ENCODE measurements at regions not wholly inside any gene's neighbourhood (a gene's known extent, or its start where the extent isn't known, plus 50 kb on each side); places are given as distances from the start of the nearest gene placed in this dataset.

GRCh38 chr11:119934267-119934666, 203.6 kb downstream of the TRIM29 start:
- no peak overlapping the region for H4K5ac ChIP-seq (ENCODE audit: insufficient read length, low read depth, low read length)
- Mint-ChIP-seq H3K4me1 (peaks cover 37 to 50% of the 10 kb centered on the region in 2 experiments), H3K36me3 (ENCODE audit: insufficient read depth in 1 of 3, low read depth in 3 of 3) (no peaks in the 10 kb centered on the region), H3K4me3 (no peak overlapping the region), H3K27ac (no peak overlapping the region), H3K27me3 (ENCODE audit: low read depth) (peaks cover 44% of the 10 kb centered on the region), H3K9me3 (peaks cover 0 to 4% of the 10 kb centered on the region in 2 experiments; a peak in 1 of 5 replicates)
- no peaks in the 10 kb centered on the region for H3K79me1 ChIP-seq (ENCODE audit: insufficient read depth, low read depth, low read length, poor library complexity, severe bottlenecking)
- H3K27me3 ChIP-seq (ENCODE audit: insufficient read depth, low read length): no peaks in the 10 kb centered on the region
- no peak overlapping the region for H3K4ac ChIP-seq (ENCODE audit: low read depth, low read length)
- H4K8ac ChIP-seq (replicated peaks; ENCODE audit: insufficient read length, low read depth, low read length): no peak overlapping the region
- H3K27ac ChIP-seq (ENCODE audit: insufficient read length, low read depth, low read length): no peak overlapping the region
- H3K79me2 ChIP-seq (ENCODE audit: insufficient read depth, low read length): no peaks in the 10 kb centered on the region
- H3K23ac ChIP-seq (ENCODE audit: insufficient read length, low read depth, low read length): no peak overlapping the region
- H2AK5ac ChIP-seq (ENCODE audit: insufficient read length, low read length): no peak overlapping the region
- no CpG with 5 or more reads among the region's 4 CpGs for WGBS (ENCODE audit: extremely low coverage, insufficient read length, low lambda C conversion rate)
- no peak for DNase-seq
- no peak overlapping the region for H3K14ac ChIP-seq (ENCODE audit: insufficient read depth, low read length)
- H2BK5ac ChIP-seq (ENCODE audit: insufficient read length, low read length): no peak overlapping the region
- H2BK120ac ChIP-seq (ENCODE audit: low read depth, low read length, poor library complexity, severe bottlenecking): no peak overlapping the region
- no peak overlapping the region for H3K4me2 ChIP-seq (ENCODE audit: insufficient read depth, insufficient read length, low read length)
- no peak overlapping the region for H3T11ph ChIP-seq (ENCODE audit: low read length)
- no peaks in the 10 kb centered on the region for H4K20me1 ChIP-seq (ENCODE audit: control insufficient read depth, insufficient read depth, insufficient read length)
- H2BK20ac ChIP-seq (ENCODE audit: low read depth, low read length, poor library complexity, severe bottlenecking): no peak overlapping the region
- H3K9ac ChIP-seq (ENCODE audit: extremely low read depth, insufficient read length, low read length): no peak overlapping the region
- H3K4me1 ChIP-seq (ENCODE audit: insufficient read depth, low read length): peaks cover 13% of the 10 kb centered on the region; the same call in 1 of the 2 replicates
- no peak overlapping the region for H2BK12ac ChIP-seq (ENCODE audit: insufficient read length, low read depth, low read length)
- H3K23me2 ChIP-seq (ENCODE audit: insufficient read length, low read depth, low read length, poor library complexity, severe bottlenecking): no peaks in the 10 kb centered on the region
- H2AFZ ChIP-seq (ENCODE audit: low read length): no peak overlapping the region
- no peak overlapping the region for H3K18ac ChIP-seq (ENCODE audit: insufficient read length, low read depth, low read length)
- no peak overlapping the region for H2BK15ac ChIP-seq (ENCODE audit: low read depth, low read length)
- TF ChIP-seq CTCF (conservative IDR thresholded peaks at IDR 0.05): no peak
- no peaks in the 10 kb centered on the region for H3K9me3 ChIP-seq (ENCODE audit: control insufficient read depth, low read depth, low read length)
- no peak overlapping the region for H4K91ac ChIP-seq (ENCODE audit: insufficient read length, low read depth, low read length)
- no peak overlapping the region for H3K56ac ChIP-seq (ENCODE audit: insufficient read length, low read depth, low read length)
